ENCODE measurements at regions not wholly inside any gene's neighbourhood (a gene's known extent, or its start where the extent isn't known, plus 50 kb on each side); places are given as distances from the start of the nearest gene placed in this dataset.
"Not testable (repeated sequence)": the region's sequence is repeated elsewhere in the genome, so short reads cannot be mapped to it uniquely, and the experiment has no call there.

DNA sequence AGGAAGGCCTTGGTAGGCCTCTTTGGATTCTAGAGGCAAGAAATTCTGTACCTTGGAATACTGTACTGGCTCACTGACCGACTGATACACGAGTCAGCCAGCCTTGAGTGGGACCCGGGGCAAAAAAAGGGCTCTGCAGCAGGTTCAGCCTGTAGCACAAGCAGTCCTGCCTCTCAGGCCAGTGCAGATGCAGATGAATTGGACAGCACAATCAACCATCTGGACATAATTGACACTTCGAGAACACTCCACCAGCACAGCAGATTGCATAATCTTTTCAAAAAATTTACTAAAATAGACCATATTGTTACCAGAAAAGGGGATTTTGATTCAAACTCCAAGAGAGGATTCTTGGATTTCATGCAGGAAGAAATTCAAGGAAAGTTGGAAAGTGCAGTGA, 241.6 kb downstream of the RPIA start:
- Histone ChIP-seq H3K4me1 (no peaks in the 10 kb centered on the region), H3K36me3 (no peaks in the 10 kb centered on the region), H3K27me3 (no peaks in the 10 kb centered on the region), H3K4me3 (no peak overlapping the region), H3K9me3 (no peaks in the 10 kb centered on the region), H3K27ac (no peak overlapping the region)
- intact Hi-C loops (cut with DNase I) = no loop called here
- ATAC-seq (no peak), DNase-seq (no peak)
- WGBS (ENCODE audit: insufficient coverage, low coverage, low lambda C conversion rate, missing lambda C conversion rate) = 39% methylated on average over 2 of the region's 4 CpGs
- TF ChIP-seq POLR2A (IDR thresholded peaks at IDR 0.05) = no peak
- TF ChIP-seq, protein P1, sequence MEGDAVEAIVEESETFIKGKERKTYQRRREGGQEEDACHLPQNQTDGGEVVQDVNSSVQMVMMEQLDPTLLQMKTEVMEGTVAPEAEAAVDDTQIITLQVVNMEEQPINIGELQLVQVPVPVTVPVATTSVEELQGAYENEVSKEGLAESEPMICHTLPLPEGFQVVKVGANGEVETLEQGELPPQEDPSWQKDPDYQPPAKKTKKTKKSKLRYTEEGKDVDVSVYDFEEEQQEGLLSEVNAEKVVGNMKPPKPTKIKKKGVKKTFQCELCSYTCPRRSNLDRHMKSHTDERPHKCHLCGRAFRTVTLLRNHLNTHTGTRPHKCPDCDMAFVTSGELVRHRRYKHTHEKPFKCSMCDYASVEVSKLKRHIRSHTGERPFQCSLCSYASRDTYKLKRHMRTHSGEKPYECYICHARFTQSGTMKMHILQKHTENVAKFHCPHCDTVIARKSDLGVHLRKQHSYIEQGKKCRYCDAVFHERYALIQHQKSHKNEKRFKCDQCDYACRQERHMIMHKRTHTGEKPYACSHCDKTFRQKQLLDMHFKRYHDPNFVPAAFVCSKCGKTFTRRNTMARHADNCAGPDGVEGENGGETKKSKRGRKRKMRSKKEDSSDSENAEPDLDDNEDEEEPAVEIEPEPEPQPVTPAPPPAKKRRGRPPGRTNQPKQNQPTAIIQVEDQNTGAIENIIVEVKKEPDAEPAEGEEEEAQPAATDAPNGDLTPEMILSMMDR (IDR thresholded peaks at IDR 0.05) = no peak

DNA sequence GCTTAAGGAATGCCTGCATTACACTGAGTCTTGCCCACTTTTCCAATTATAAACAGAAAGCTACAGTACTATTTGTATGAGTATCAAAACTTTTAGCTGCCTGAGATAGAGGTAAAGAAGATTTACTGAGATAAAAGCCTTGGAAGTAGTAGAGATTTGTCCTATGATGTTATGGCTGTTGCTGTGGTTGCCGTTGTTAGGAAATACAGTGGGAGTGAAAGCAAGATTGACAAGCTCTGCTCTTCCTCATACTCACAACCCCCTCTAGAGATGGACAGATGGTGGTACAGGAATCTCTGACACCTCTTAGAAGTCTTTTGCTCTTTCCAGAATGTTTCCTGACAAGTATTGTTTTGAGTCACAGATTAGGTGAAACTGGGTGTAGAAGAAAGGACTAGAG, 242.5 kb downstream of the RPIA start:
- Histone ChIP-seq H3K36me3 (no peaks in the 10 kb centered on the region), H3K27ac (no peak overlapping the region), H3K4me1 (no peaks in the 10 kb centered on the region), H3K4me3 (no peak overlapping the region), H3K9me3 (no peaks in the 10 kb centered on the region), H3K27me3 (no peaks in the 10 kb centered on the region)
- intact Hi-C loops (cut with DNase I) = no loop called here
- TF ChIP-seq, protein P1 (IDR thresholded peaks at IDR 0.05) = peak in 1 of 4 donors; percentile 9
- TF ChIP-seq POLR2A (IDR thresholded peaks at IDR 0.05) = no peak
- no peak for DNase-seq
- ATAC-seq = no peak
- 6% methylated on average over 1 of the region's 1 CpG for WGBS (ENCODE audit: insufficient coverage, low coverage, low lambda C conversion rate, missing lambda C conversion rate)

DNA sequence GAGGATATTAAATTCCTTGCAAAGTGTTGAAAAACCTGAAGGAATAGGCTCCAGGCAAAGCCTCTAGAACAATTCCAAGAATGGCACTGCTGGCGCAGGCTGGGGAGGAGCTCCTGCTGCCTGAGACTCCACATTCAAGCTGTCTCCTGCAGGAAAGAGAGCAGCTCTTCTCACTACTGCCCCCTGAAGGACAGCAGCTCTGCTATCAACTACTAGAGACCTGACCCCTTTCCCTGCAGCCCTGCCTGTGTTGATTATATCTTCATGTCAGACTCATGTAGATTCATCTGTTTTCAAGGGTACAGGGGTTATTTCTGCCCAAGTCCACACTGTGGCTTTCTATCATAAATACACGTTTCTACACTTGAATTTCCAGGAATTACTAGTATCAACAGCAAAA, 249.7 kb downstream of the RPIA start:
- H3K36me3 ChIP-seq; H3K27ac ChIP-seq; H3K27me3 ChIP-seq; ATAC-seq; DNase-seq; intact Hi-C loops (cut with DNase I); H3K9me3 ChIP-seq; H3K4me3 ChIP-seq; H3K4me1 ChIP-seq: not testable (repeated sequence)
- WGBS (ENCODE audit: insufficient coverage, low coverage, low lambda C conversion rate, missing lambda C conversion rate) = 14% methylated on average over 1 of the region's 2 CpGs
- TF ChIP-seq, protein P1 (IDR thresholded peaks at IDR 0.05) = peak in 3 of 4 donors; percentile 15 to 38 (median 20)

DNA sequence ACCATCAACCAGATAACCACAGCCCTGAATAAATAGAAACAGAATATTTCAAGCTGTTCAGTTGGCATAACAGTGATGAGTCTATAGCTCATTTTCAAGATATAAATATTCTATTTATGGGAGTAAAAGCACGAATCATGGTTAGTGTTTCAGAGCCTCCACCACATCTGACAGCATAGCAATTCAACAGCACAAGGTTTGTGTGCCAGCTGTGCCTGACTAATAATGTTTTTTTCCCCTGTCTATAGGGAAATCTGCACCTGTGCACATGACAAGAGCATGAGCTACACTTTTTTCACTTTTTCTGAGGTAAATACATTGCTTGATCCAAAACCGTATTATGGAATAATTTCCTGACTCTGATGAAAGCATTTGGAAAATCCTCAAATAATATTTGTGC, 251.3 kb downstream of the RPIA start:
- Histone ChIP-seq H3K27ac (no peak overlapping the region), H3K36me3 (no peaks in the 10 kb centered on the region), H3K4me1 (no peaks in the 10 kb centered on the region), H3K9me3 (no peaks in the 10 kb centered on the region), H3K4me3 (no peak overlapping the region), H3K27me3 (no peaks in the 10 kb centered on the region)
- no peak for TF ChIP-seq POLR2A (IDR thresholded peaks at IDR 0.05)
- TF ChIP-seq, protein P1 (IDR thresholded peaks at IDR 0.05) = no peak
- ATAC-seq = no peak
- intact Hi-C loops (cut with DNase I) = no loop called here
- 37% methylated on average over 2 of the region's 2 CpGs for WGBS (ENCODE audit: insufficient coverage, low coverage, low lambda C conversion rate, missing lambda C conversion rate)
- DNase-seq = no peak

DNA sequence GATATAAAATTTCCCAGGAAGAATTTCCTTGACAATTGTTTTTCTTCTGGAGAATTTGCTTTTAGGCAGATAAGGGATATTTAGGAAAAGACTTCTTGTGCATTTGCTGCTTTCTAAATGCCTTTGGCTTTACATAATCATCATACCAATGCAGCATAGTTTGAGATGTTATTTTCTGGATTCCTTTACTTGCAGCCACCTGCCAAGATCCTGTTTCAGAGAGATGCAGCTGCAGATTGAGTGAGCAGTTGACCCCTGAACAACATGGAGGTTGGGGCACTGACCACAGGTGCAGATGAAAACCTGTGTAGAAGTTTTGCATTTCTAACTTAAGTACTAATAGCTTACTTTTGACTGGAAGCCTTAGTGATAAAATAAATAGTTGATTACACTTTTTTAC, 257.9 kb downstream of the RPIA start:
- Histone ChIP-seq H3K4me1 (no peaks in the 10 kb centered on the region), H3K9me3 (no peaks in the 10 kb centered on the region), H3K27ac (no peak overlapping the region), H3K4me3 (no peak overlapping the region), H3K36me3 (no peaks in the 10 kb centered on the region), H3K27me3 (no peaks in the 10 kb centered on the region)
- DNase-seq (no peak), ATAC-seq (no peak)
- TF ChIP-seq, protein P1 (IDR thresholded peaks at IDR 0.05) = no peak
- TF ChIP-seq POLR2A (IDR thresholded peaks at IDR 0.05) = no peak
- intact Hi-C loops (cut with DNase I) = no loop called here
